H1 (cell line): ENCODE measurements at regions not wholly inside any gene's neighbourhood (a gene's known extent, or its start where the extent isn't known, plus 50 kb on each side); places are given as distances from the start of the nearest gene placed in this dataset.

Experiments used
- CTCF ChIA-PET: fragments of 300-600 bp; sonication (Branson Sonifier 250); formaldehyde crosslinking; loops from one replicate; lab custom pipeline; 2021; ENCODE audit not compliant: partially characterized antibody; lab: Charles Lee
- POLR2A ChIA-PET: fragments of 300-600 bp; sonication (Branson Sonifier 250); formaldehyde crosslinking; loops from one replicate; lab custom pipeline; 2021; ENCODE audit warnings: inconsistent platforms; ENCODE audit not compliant: partially characterized antibody; lab: Charles Lee
- DNase-seq, 2 experiments: peaks; one replicate each; pipeline versions ENCODE4 v3.0.0 to v3.0.0-alpha.2; 2010 to 2022; ENCODE audit warnings: low spot score in 2 of 2, low read depth in 1 of 2, mixed read lengths in 1 of 2
- FAIRE-seq: peaks from 2 replicates; lab custom pipeline; 2011; peaks lifted over from hg19 to GRCh38; lab: Jason Lieb, UNC
- H2AFZ ChIP-seq: 2 replicates; pipeline ENCODE4 v1.8.1; 2012; ENCODE audit warnings: low read length, inconsistent platforms
- H2AK5ac ChIP-seq: 2 replicates; pipeline ENCODE4 v1.6.1; 2013; ENCODE audit warnings: low read depth, low read length
- H2BK120ac ChIP-seq: replicated peaks from 2 replicates; pipeline ENCODE3; 2013; ENCODE audit warnings: low read depth, low read length, inconsistent platforms
- H2BK12ac ChIP-seq: 2 replicates; pipeline ENCODE4 v1.6.1; 2013; ENCODE audit warnings: low read depth, low read length
- H2BK15ac ChIP-seq: 2 replicates; pipeline ENCODE4 v1.6.1; 2013; ENCODE audit warnings: low read length
- H2BK20ac ChIP-seq: 2 replicates; pipeline ENCODE4 v1.6.1; 2013; ENCODE audit warnings: low read length
- H2BK5ac ChIP-seq: 2 replicates; pipeline ENCODE4 v1.6.1; 2013; ENCODE audit warnings: low read depth, low read length
- H3K14ac ChIP-seq: 2 replicates; pipeline ENCODE4 v1.6.1; 2013; ENCODE audit warnings: inconsistent platforms; ENCODE audit not compliant: insufficient read length
- H3K18ac ChIP-seq: 2 replicates; pipeline ENCODE4 v1.6.1; 2013; ENCODE audit warnings: low read length; ENCODE audit errors: extremely low read depth
- H3K23ac ChIP-seq: 2 replicates; pipeline ENCODE4 v1.6.1; 2013; ENCODE audit warnings: inconsistent platforms; ENCODE audit not compliant: insufficient read length
- H3K23me2 ChIP-seq: 2 replicates; pipeline ENCODE4 v1.6.1; 2013; ENCODE audit warnings: low read depth, low read length
- H3K27ac ChIP-seq: 2 replicates; pipeline ENCODE4 v1.6.1; 2011; ENCODE audit warnings: low read depth, low read length, inconsistent platforms
- H3K27me3 ChIP-seq, 4 experiments: replicated peaks in 1 of 4; 1 replicate in 1 of 4; 2 replicates in 3 of 4; pipeline versions ENCODE4 v1.6.1 to v1.8.1; 2011 to 2013; ENCODE audit warnings: low read length in 3 of 4, mild to moderate bottlenecking in 3 of 4, inconsistent platforms in 2 of 4, mixed read lengths in 2 of 4, moderate library complexity in 1 of 4; ENCODE audit not compliant: control insufficient read depth in 3 of 4, insufficient read depth in 3 of 4; ENCODE audit errors: extremely low read depth in 1 of 4
- H3K36me3 ChIP-seq, 4 experiments: 2 replicates each; pipeline versions ENCODE4 v1.6.1 to v1.8.1; 2011 to 2013; ENCODE audit warnings: mild to moderate bottlenecking in 4 of 4, low read length in 3 of 4, moderate library complexity in 2 of 4, control low read depth in 1 of 4, inconsistent platforms in 1 of 4; ENCODE audit not compliant: insufficient read depth in 4 of 4, control insufficient read depth in 2 of 4
- H3K4ac ChIP-seq: replicated peaks from 2 replicates; pipeline ENCODE3; 2013; ENCODE audit warnings: low read length, low read depth, mixed read lengths, inconsistent platforms; ENCODE audit not compliant: insufficient read length
- H3K4me1 ChIP-seq, 4 experiments: replicated peaks in 1 of 4; 1 replicate in 1 of 4; 2 replicates in 3 of 4; pipeline versions ENCODE4 v1.6.1 to v1.8.1; 2011 to 2013; ENCODE audit warnings: low read length in 3 of 4, inconsistent platforms in 2 of 4, mixed read lengths in 1 of 4; ENCODE audit not compliant: insufficient read depth in 4 of 4, control insufficient read depth in 3 of 4
- H3K4me2 ChIP-seq, 2 experiments: 2 replicates each; pipeline versions ENCODE4 v1.6.1 to v1.8.1; 2011 to 2013; ENCODE audit warnings: low read depth in 2 of 2, low read length in 2 of 2, control low read depth in 1 of 2, inconsistent platforms in 1 of 2, mild to moderate bottlenecking in 1 of 2; ENCODE audit not compliant: insufficient read depth in 1 of 2
- H3K4me3 ChIP-seq, 4 experiments: fragments of 200-600, 300-600 bp in 1 of 4; sonication (generic), shearing (Covaris generic), sonication (Bioruptor Twin) in 1 of 4; 2 replicates each; pipeline versions ENCODE4 v1.5.1 to v1.8.1; 2011 to 2016; ENCODE audit warnings: low read length in 4 of 4, low read depth in 3 of 4, control low read depth in 2 of 4, inconsistent platforms in 2 of 4, mild to moderate bottlenecking in 2 of 4, mixed read lengths in 1 of 4, moderate library complexity in 1 of 4; ENCODE audit not compliant: insufficient read depth in 2 of 4; ENCODE audit errors: extremely low read depth in 1 of 4
- H3K56ac ChIP-seq: replicated peaks from 2 replicates; pipeline ENCODE3; 2013; ENCODE audit warnings: low read depth, mild to moderate bottlenecking, mixed read lengths, low read length, inconsistent platforms; ENCODE audit not compliant: insufficient read length
- H3K79me1 ChIP-seq: 2 replicates; pipeline ENCODE4 v1.6.1; 2013; ENCODE audit warnings: low read depth, low read length, control low read depth
- H3K79me2 ChIP-seq, 2 experiments: 2 replicates each; pipeline versions ENCODE4 v1.6.1 to v1.8.1; 2012 to 2013; ENCODE audit warnings: low read length in 2 of 2, mild to moderate bottlenecking in 2 of 2, inconsistent platforms in 1 of 2; ENCODE audit not compliant: insufficient read depth in 2 of 2, control insufficient read depth in 1 of 2
- H3K9ac ChIP-seq, 4 experiments: replicated peaks in 1 of 4; 1 replicate in 1 of 4; 2 replicates in 3 of 4; pipeline versions ENCODE4 v1.6.1 to v1.8.1; 2011 to 2013; ENCODE audit warnings: low read depth in 3 of 4, low read length in 3 of 4, control low read depth in 2 of 4, mild to moderate bottlenecking in 2 of 4, moderate library complexity in 2 of 4, inconsistent platforms in 1 of 4; ENCODE audit errors: extremely low read depth in 1 of 4
- H3K9me3 ChIP-seq, 2 experiments: 2 replicates each; pipeline versions ENCODE4 v1.6.1 to v1.8.1; 2012 to 2013; ENCODE audit warnings: mild to moderate bottlenecking in 2 of 2, moderate library complexity in 2 of 2, control low read depth in 1 of 2, inconsistent platforms in 1 of 2, low read depth in 1 of 2, low read length in 1 of 2, mixed read lengths in 1 of 2; ENCODE audit not compliant: insufficient read depth in 2 of 2
- H4K20me1 ChIP-seq, 2 experiments: replicated peaks in 1 of 2; 2 replicates each; pipeline versions ENCODE3 to v1.8.1; 2011 to 2013; ENCODE audit warnings: inconsistent platforms in 2 of 2, low read length in 2 of 2, mild to moderate bottlenecking in 1 of 2; ENCODE audit not compliant: insufficient read depth in 2 of 2, control insufficient read depth in 1 of 2
- H4K5ac ChIP-seq: 2 replicates; pipeline ENCODE4 v1.6.1; 2013; ENCODE audit warnings: low read length, low read depth, mixed read lengths, inconsistent platforms; ENCODE audit not compliant: insufficient read length
- H4K8ac ChIP-seq: 2 replicates; pipeline ENCODE4 v1.8.0; 2013; ENCODE audit warnings: mild to moderate bottlenecking, moderate library complexity, low read length, inconsistent platforms; ENCODE audit not compliant: insufficient read depth; ENCODE audit errors: extremely low read depth
- H4K91ac ChIP-seq: replicated peaks from 2 replicates; pipeline ENCODE3; 2013; ENCODE audit warnings: low read length, mixed read lengths, inconsistent platforms; ENCODE audit not compliant: insufficient read length
- BRCA1 ChIP-seq: IDR thresholded peaks from 2 replicates; pipeline ENCODE4 v1.6.1; 2012; ENCODE audit warnings: low read depth, low read length, improper control_type of control experiment
- CREB1 ChIP-seq: IDR thresholded peaks from 2 replicates; pipeline ENCODE4 v1.6.1; 2012; ENCODE audit warnings: inconsistent platforms
- E2F6 ChIP-seq: IDR thresholded peaks from 2 replicates; pipeline ENCODE4 v1.6.1; 2012; ENCODE audit warnings: inconsistent platforms
- JUND ChIP-seq: IDR thresholded peaks from 2 replicates; pipeline ENCODE4 v1.6.1; 2011; ENCODE audit warnings: mild to moderate bottlenecking, improper control_type of control experiment, low read length
- KDM4A ChIP-seq: IDR thresholded peaks from one replicate; pipeline ENCODE4 v1.7.1; 2012; ENCODE audit warnings: low read depth, mild to moderate bottlenecking, moderate library complexity, low read length, inconsistent platforms; ENCODE audit not compliant: severe bottlenecking
- KDM5A ChIP-seq: fragments of 200-600 bp; IDR thresholded peaks from 2 replicates; pipeline ENCODE4 v1.7.1; 2012; ENCODE audit warnings: mild to moderate bottlenecking, low read length, inconsistent platforms, mixed read lengths
- RBBP5 ChIP-seq: IDR thresholded peaks from 2 replicates; pipeline ENCODE4 v1.7.1; 2012; ENCODE audit warnings: low read depth, mild to moderate bottlenecking, inconsistent platforms, low read length, moderate library complexity, borderline replicate concordance
- RNF2 ChIP-seq: fragments of 200-900, 300-1000 bp; sonication (generic); IDR thresholded peaks from 2 replicates; pipeline ENCODE4 v1.7.1; 2016; ENCODE audit warnings: borderline replicate concordance, low read depth, mild to moderate bottlenecking, antibody characterized with exemption, low read length; ENCODE audit not compliant: poor library complexity, severe bottlenecking; ENCODE audit errors: missing control alignments
- SIN3A ChIP-seq, 2 experiments: IDR thresholded peaks in 1 of 2; conservative IDR thresholded peaks in 1 of 2; 2 replicates each; pipeline ENCODE4 v1.6.1; 2011 to 2012; ENCODE audit warnings: low read length in 2 of 2, improper control_type of control experiment in 1 of 2, low read depth in 1 of 2, mild to moderate bottlenecking in 1 of 2
- SUZ12 ChIP-seq: fragments of 200-600 bp; sonication (generic); IDR thresholded peaks from 2 replicates; pipeline ENCODE4 v1.6.1; 2012; ENCODE audit warnings: mild to moderate bottlenecking, inconsistent platforms, low read length, moderate library complexity, mixed read lengths
- TBP ChIP-seq: IDR thresholded peaks from 2 replicates; pipeline ENCODE4 v1.6.1; 2011; ENCODE audit warnings: low read depth, low read length, improper control_type of control experiment
- TEAD4 ChIP-seq: IDR thresholded peaks from 2 replicates; pipeline ENCODE4 v1.6.1; 2012; ENCODE audit warnings: low read depth, low read length, inconsistent platforms, mixed read lengths
- ZNF274 ChIP-seq: IDR thresholded peaks from 2 replicates; pipeline ENCODE4 v1.7.0; 2012; ENCODE audit warnings: low read length, borderline replicate concordance; ENCODE audit errors: extremely low read depth
- WGBS, 2 experiments: shearing (Covaris generic) in 1 of 2; methylation state at CpG; one replicate each; pipeline versions ENCODE4 v1.1.6 to v1.1.7; 2013 to 2015; ENCODE audit warnings: low lambda C conversion rate in 2 of 2, mixed read lengths in 2 of 2, inconsistent platforms in 1 of 2, low coverage in 1 of 2, missing lambda C conversion rate in 1 of 2; ENCODE audit not compliant: insufficient replicate concordance in 2 of 2, insufficient coverage in 1 of 2, insufficient read length in 1 of 2; ENCODE audit errors: extremely low coverage in 1 of 2, missing lambda C conversion rate in 1 of 2; 5-methylcytosine and 5-hydroxymethylcytosine counted together
- TF ChIP-seq, protein P1 (sequence below): IDR thresholded peaks from 2 replicates; pipeline ENCODE4 v1.6.1; 2012; ENCODE audit warnings: inconsistent platforms

- Histone ChIP-seq H4K8ac (no peak overlapping the region), H3K27me3 (no peaks in the 10 kb centered on the region), H3K79me2 (no peaks in the 10 kb centered on the region), H3K79me1 (no peaks in the 10 kb centered on the region), H3K9ac (no peak overlapping the region), H3K4me1 (no peaks in the 10 kb centered on the region; a peak in 2 of 7 replicates), H2BK120ac (no peak overlapping the region), H3K14ac (no peak overlapping the region), H3K4me3 (no peak overlapping the region), H3K27ac (no peak overlapping the region), H2BK12ac (no peak overlapping the region), H3K4me2 (no peak overlapping the region), H4K20me1 (no peaks in the 10 kb centered on the region), H2AFZ (no peak overlapping the region), H3K4ac (no peak overlapping the region), H3K23ac (no peak overlapping the region), H3K9me3 (no peaks in the 10 kb centered on the region), H3K18ac (no peak overlapping the region), H3K56ac (no peak overlapping the region), H2BK20ac (no peak overlapping the region), H3K36me3 (no peaks in the 10 kb centered on the region), H4K91ac (no peak overlapping the region), H2AK5ac (no peak overlapping the region), H4K5ac (no peak overlapping the region), H3K23me2 (no peaks in the 10 kb centered on the region), H2BK15ac (no peak overlapping the region), H2BK5ac (no peak overlapping the region)
- FAIRE-seq (no peak), DNase-seq (no peak)
- ChIA-PET POLR2A (no interaction called here), CTCF (interaction anchor here (1.0 to 1.7 kb wide), 2 partner anchors 30 to 235 kb away, joined by 3 to 6 read pairs; no protein-coding TSS in a partner anchor)
- 86% methylated on average over 10 of the region's 10 CpGs; no CpG with 5 or more reads in 1 of the 2 experiments for WGBS, 2 experiments
- TF ChIP-seq CREB1, result no peak
- no peak for TF ChIP-seq KDM5A
- TF ChIP-seq TEAD4, result no peak
- TF ChIP-seq SIN3A (conservative IDR thresholded peaks at IDR 0.05 in 1 of 2, IDR thresholded peaks at IDR 0.05 in 1 of 2; ENCODE audit: low read depth in 1 of 2, low read length in 2 of 2), result no peak
- TF ChIP-seq KDM4A, result no peak
- no peak for TF ChIP-seq BRCA1
- TF ChIP-seq, protein P1, sequence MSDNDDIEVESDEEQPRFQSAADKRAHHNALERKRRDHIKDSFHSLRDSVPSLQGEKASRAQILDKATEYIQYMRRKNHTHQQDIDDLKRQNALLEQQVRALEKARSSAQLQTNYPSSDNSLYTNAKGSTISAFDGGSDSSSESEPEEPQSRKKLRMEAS, result no peak
- TF ChIP-seq RBBP5, result no peak
- TF ChIP-seq JUND, result no peak
- TF ChIP-seq ZNF274, result no peak
- no peak for TF ChIP-seq SUZ12
- TF ChIP-seq E2F6, result no peak
- TF ChIP-seq RNF2, result no peak
- TF ChIP-seq TBP, result no peak
Observed at GRCh38 chr4:181293541-181293940, 949.7 kb upstream of the TENM3 start.
